ENCODE measurements at regions not wholly inside any gene's neighbourhood (a gene's known extent, or its start where the extent isn't known, plus 50 kb on each side); places are given as distances from the start of the nearest gene placed in this dataset.

DNA sequence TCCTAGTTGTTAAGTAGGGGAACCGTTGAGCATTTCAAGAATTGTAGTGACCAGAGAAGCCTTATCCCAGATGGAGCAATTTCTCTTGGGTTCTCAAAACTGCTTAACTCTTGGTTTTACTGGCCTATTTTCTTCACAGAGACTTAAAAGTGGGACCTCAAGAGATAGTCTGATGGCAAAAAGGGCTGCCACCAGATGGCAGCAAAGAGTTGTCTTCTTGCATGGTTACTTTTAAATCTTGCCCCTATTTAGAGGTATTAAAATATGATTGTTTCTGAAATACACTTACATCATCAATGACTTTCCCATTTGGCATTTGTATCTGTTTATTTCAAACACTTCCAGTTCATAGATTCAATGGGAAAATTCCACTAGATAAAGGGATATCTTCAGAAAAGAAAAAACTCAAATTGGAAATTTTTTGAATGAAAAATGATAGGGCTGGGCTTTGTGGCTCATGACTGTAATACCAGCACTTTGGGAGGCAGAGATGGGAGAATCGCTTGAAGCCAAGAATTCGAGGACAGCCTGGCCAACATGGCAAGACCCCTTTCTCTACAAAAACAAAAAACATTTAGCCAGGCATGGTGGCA lies 69.9 kb upstream of the CNTN1 start:
- peak; percentile 41 for DNase-seq (ENCODE audit: low spot score)
- no peak overlapping the region for H3K4me3 ChIP-seq (ENCODE audit: low read depth in 1 of 3, low read length in 3 of 3)
- WGBS = 33% methylated on average over 3 of the region's 3 CpGs
- TF ChIP-seq, protein P1, sequence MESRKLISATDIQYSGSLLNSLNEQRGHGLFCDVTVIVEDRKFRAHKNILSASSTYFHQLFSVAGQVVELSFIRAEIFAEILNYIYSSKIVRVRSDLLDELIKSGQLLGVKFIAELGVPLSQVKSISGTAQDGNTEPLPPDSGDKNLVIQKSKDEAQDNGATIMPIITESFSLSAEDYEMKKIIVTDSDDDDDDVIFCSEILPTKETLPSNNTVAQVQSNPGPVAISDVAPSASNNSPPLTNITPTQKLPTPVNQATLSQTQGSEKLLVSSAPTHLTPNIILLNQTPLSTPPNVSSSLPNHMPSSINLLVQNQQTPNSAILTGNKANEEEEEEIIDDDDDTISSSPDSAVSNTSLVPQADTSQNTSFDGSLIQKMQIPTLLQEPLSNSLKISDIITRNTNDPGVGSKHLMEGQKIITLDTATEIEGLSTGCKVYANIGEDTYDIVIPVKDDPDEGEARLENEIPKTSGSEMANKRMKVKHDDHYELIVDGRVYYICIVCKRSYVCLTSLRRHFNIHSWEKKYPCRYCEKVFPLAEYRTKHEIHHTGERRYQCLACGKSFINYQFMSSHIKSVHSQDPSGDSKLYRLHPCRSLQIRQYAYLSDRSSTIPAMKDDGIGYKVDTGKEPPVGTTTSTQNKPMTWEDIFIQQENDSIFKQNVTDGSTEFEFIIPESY (IDR thresholded peaks at IDR 0.05) = no peak
- TF ChIP-seq RAD21 (IDR thresholded peaks at IDR 0.05) (peak; percentile 77 to 79), RXRA (IDR thresholded peaks at IDR 0.05) (no peak), JUND (IDR thresholded peaks at IDR 0.05) (no peak)
- TF ChIP-seq, protein P2, sequence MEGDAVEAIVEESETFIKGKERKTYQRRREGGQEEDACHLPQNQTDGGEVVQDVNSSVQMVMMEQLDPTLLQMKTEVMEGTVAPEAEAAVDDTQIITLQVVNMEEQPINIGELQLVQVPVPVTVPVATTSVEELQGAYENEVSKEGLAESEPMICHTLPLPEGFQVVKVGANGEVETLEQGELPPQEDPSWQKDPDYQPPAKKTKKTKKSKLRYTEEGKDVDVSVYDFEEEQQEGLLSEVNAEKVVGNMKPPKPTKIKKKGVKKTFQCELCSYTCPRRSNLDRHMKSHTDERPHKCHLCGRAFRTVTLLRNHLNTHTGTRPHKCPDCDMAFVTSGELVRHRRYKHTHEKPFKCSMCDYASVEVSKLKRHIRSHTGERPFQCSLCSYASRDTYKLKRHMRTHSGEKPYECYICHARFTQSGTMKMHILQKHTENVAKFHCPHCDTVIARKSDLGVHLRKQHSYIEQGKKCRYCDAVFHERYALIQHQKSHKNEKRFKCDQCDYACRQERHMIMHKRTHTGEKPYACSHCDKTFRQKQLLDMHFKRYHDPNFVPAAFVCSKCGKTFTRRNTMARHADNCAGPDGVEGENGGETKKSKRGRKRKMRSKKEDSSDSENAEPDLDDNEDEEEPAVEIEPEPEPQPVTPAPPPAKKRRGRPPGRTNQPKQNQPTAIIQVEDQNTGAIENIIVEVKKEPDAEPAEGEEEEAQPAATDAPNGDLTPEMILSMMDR (IDR thresholded peaks at IDR 0.05; ENCODE audit: low read depth, low read length, missing input control) = peak; percentile 66
- H3K4me1 ChIP-seq (ENCODE audit: control insufficient read depth in 4 of 4, insufficient read depth in 4 of 4, low read length in 3 of 4) = no peaks in the 10 kb centered on the region
- peaks cover 0 to 3% (median 0%) of the 10 kb centered on the region in 4 donors for H3K27me3 ChIP-seq (ENCODE audit: control insufficient read depth in 4 of 4, insufficient read depth in 4 of 4, low read length in 3 of 4)
- H3K36me3 ChIP-seq (ENCODE audit: control insufficient read depth in 4 of 4, insufficient read depth in 3 of 4, low read depth in 1 of 4, low read length in 3 of 4) = no peaks in the 10 kb centered on the region
- H3K9ac ChIP-seq (ENCODE audit: low read depth in 1 of 2, low read length in 2 of 2) = no peak overlapping the region
- H3K27ac ChIP-seq (ENCODE audit: low read depth in 1 of 2, low read length in 2 of 2) = no peak overlapping the region
- no peaks in the 10 kb centered on the region for H3K9me3 ChIP-seq (ENCODE audit: control insufficient read depth in 4 of 4, low read length in 3 of 4)

DNA sequence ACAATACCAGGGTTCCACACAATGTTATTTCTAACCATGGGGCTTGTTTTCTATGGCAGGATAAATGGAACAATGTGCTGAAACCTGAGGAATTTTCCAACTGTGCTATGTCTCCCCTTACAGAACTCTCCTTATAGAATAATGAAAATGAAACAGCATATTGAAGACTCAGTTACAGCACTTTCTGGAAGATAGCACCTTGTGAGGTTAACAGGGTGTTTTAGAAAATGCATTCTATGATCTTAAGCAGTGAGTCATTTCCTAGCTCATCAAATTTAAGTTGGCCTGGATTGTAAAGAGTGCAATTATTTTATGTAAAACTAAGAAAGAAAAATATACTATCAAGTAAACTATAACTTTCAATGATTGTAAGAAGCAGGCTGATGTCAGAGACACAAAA lies 60.1 kb upstream of the CNTN1 start:
- no peaks in the 10 kb centered on the region for H3K36me3 ChIP-seq (ENCODE audit: control insufficient read depth in 4 of 4, insufficient read depth in 3 of 4, low read depth in 1 of 4, low read length in 3 of 4)
- TF ChIP-seq, protein P3, sequence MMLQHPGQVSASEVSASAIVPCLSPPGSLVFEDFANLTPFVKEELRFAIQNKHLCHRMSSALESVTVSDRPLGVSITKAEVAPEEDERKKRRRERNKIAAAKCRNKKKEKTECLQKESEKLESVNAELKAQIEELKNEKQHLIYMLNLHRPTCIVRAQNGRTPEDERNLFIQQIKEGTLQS (IDR thresholded peaks at IDR 0.05) = no peak
- TF ChIP-seq HNF4A (conservative IDR thresholded peaks at IDR 0.05) (no peak), YY1 (IDR thresholded peaks at IDR 0.05) (no peak), JUND (IDR thresholded peaks at IDR 0.05) (no peak), NR2F2 (IDR thresholded peaks at IDR 0.05) (no peak), RAD21 (IDR thresholded peaks at IDR 0.05) (no peak), SP1 (IDR thresholded peaks at IDR 0.05) (no peak), HNF4G (IDR thresholded peaks at IDR 0.05) (no peak), FOXA1 (IDR thresholded peaks at IDR 0.05) (no peak), FOXA2 (IDR thresholded peaks at IDR 0.05) (no peak), EGR1 (IDR thresholded peaks at IDR 0.05; ENCODE audit: low read depth in 2 of 2) (no peak), RXRA (IDR thresholded peaks at IDR 0.05) (no peak)
- TF ChIP-seq, protein P1 (IDR thresholded peaks at IDR 0.05) = no peak
- TF ChIP-seq, protein P4, sequence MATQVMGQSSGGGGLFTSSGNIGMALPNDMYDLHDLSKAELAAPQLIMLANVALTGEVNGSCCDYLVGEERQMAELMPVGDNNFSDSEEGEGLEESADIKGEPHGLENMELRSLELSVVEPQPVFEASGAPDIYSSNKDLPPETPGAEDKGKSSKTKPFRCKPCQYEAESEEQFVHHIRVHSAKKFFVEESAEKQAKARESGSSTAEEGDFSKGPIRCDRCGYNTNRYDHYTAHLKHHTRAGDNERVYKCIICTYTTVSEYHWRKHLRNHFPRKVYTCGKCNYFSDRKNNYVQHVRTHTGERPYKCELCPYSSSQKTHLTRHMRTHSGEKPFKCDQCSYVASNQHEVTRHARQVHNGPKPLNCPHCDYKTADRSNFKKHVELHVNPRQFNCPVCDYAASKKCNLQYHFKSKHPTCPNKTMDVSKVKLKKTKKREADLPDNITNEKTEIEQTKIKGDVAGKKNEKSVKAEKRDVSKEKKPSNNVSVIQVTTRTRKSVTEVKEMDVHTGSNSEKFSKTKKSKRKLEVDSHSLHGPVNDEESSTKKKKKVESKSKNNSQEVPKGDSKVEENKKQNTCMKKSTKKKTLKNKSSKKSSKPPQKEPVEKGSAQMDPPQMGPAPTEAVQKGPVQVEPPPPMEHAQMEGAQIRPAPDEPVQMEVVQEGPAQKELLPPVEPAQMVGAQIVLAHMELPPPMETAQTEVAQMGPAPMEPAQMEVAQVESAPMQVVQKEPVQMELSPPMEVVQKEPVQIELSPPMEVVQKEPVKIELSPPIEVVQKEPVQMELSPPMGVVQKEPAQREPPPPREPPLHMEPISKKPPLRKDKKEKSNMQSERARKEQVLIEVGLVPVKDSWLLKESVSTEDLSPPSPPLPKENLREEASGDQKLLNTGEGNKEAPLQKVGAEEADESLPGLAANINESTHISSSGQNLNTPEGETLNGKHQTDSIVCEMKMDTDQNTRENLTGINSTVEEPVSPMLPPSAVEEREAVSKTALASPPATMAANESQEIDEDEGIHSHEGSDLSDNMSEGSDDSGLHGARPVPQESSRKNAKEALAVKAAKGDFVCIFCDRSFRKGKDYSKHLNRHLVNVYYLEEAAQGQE (IDR thresholded peaks at IDR 0.05) = no peak
- TF ChIP-seq, protein P2 (IDR thresholded peaks at IDR 0.05; ENCODE audit: low read depth, low read length, missing input control) = no peak
- H3K9ac ChIP-seq (ENCODE audit: low read depth in 1 of 2, low read length in 2 of 2) = no peak overlapping the region
- no peak for DNase-seq (ENCODE audit: low spot score)
- H3K4me3 ChIP-seq (ENCODE audit: low read depth in 1 of 3, low read length in 3 of 3) = no peak overlapping the region
- no peaks in the 10 kb centered on the region for H3K27me3 ChIP-seq (ENCODE audit: control insufficient read depth in 4 of 4, insufficient read depth in 4 of 4, low read length in 3 of 4)
- no peak overlapping the region for H3K27ac ChIP-seq (ENCODE audit: low read depth in 1 of 2, low read length in 2 of 2)
- H3K9me3 ChIP-seq (ENCODE audit: control insufficient read depth in 4 of 4, low read length in 3 of 4) = no peaks in the 10 kb centered on the region
- H3K4me1 ChIP-seq (ENCODE audit: control insufficient read depth in 4 of 4, insufficient read depth in 4 of 4, low read length in 3 of 4) = no peaks in the 10 kb centered on the region

Measured in liver (tissue), 8 donors.